ENCODE measurements at regions not wholly inside any gene's neighbourhood (a gene's known extent, or its start where the extent isn't known, plus 50 kb on each side); places are given as distances from the start of the nearest gene placed in this dataset.

DNA sequence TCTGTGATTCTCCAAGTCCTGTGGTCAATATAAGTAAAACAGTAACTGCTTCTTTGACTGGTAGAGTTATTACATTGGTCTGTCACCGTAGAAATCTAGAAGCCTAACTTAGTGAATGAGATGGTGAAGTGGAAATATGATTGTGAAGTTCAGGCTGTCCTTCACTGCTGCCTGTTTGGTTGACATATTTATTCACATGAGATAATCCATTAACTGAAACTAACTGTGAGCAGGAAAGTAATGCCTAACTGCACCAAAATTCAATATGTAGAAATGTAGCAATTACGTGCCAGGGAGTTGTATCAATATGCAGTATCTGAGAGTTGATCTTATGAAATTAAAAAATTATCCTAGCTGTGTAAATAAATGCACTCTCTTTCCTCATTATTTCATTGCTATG, 147.7 kb upstream of the APCDD1 start:
- Histone ChIP-seq H3K36me3 (no peaks in the 10 kb centered on the region), H3K9me3 (no peaks in the 10 kb centered on the region), H3K27ac (no peak overlapping the region), H3K27me3 (no peaks in the 10 kb centered on the region), H3K4me1 (peaks cover 0 to 5% (median 2%) of the 10 kb centered on the region in 4 donors), H3K4me3 (no peak overlapping the region)
- TF ChIP-seq POLR2A (IDR thresholded peaks at IDR 0.05) (no peak), EP300 (IDR thresholded peaks at IDR 0.05) (no peak), CTCF (IDR thresholded peaks at IDR 0.05) (no peak), POLR2AphosphoS5 (IDR thresholded peaks at IDR 0.05) (no peak)
- 91 to 93% methylated on average over 2 of the region's 2 CpGs for WGBS, 2 donors
- ATAC-seq (ENCODE audit: low FRiP score in 2 of 2) (no peak), DNase-seq (no peak)

DNA sequence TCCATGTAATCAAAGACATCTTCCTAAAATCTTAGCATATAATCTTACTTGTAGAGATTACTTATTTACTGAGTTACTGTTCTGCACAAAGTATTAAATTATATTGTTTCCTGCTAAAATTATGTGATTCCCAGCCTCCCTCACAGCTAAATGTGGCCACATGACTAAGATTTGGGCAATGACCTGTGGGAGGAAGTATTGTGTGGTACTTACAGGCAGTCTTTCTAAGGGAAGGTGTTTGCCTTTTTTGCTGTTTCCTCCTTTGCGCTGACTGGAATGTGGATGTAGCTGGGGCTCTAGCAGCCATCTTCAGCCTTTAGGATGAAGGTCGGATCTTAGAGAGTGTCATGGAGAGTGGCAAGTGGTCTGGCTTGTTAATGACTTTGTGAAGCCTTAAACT, 146.3 kb upstream of the APCDD1 start:
- H3K4me3 ChIP-seq: no peak overlapping the region

DNA sequence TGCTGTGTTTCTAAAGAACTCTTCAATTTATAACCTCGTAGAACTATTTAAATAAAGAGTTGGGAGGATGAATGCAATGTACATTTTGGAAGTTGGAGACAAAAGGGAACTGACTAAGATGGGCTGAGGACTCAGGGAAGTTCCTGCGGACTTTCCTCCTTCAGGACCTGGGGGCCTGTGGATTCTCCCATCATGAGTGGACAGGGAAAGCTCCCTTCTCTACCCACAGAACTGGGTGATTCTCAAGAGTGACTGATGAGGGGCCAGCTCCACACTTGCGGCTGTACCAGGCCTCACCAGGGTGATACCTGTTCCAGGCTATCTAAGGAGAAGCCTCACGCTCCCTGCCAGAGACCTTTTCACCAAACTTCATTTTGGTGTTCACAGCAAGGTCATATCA, 143.8 kb upstream of the APCDD1 start:
- Histone ChIP-seq H3K36me3 (no peaks in the 10 kb centered on the region), H3K27me3 (no peaks in the 10 kb centered on the region), H3K27ac (no peak overlapping the region), H3K9me3 (no peaks in the 10 kb centered on the region), H3K4me3 (no peak overlapping the region), H3K4me1 (peaks cover 0 to 4% (median 1%) of the 10 kb centered on the region in 4 donors)
- TF ChIP-seq CTCF (IDR thresholded peaks at IDR 0.05) (no peak), EP300 (IDR thresholded peaks at IDR 0.05) (no peak), POLR2A (IDR thresholded peaks at IDR 0.05) (no peak), POLR2AphosphoS5 (IDR thresholded peaks at IDR 0.05) (no peak)
- DNase-seq (no peak), ATAC-seq (ENCODE audit: low FRiP score in 2 of 2) (no peak)
- 93 to 96% methylated on average over 4 of the region's 4 CpGs for WGBS, 2 donors

More for the DNA sequence above, 146.3 kb upstream of the APCDD1 start:
- DNase-seq: no peak
- Histone ChIP-seq H3K4me1 (peaks cover 0 to 5% (median 2%) of the 10 kb centered on the region in 4 donors), H3K9me3 (no peaks in the 10 kb centered on the region), H3K36me3 (no peaks in the 10 kb centered on the region), H3K27ac (no peak overlapping the region), H3K27me3 (no peaks in the 10 kb centered on the region)
- WGBS, 2 donors: 71 to 75% methylated on average over 2 of the region's 2 CpGs
- no peak for TF ChIP-seq EP300 (IDR thresholded peaks at IDR 0.05)
- TF ChIP-seq POLR2AphosphoS5 (IDR thresholded peaks at IDR 0.05): no peak
- no peak for TF ChIP-seq POLR2A (IDR thresholded peaks at IDR 0.05)
- TF ChIP-seq CTCF (IDR thresholded peaks at IDR 0.05): no peak
- ATAC-seq (ENCODE audit: low FRiP score in 2 of 2): no peak

- Histone ChIP-seq H3K4me1 (peaks cover 0 to 4% (median 2%) of the 10 kb centered on the region in 4 donors), H3K27me3 (no peaks in the 10 kb centered on the region), H3K9me3 (no peaks in the 10 kb centered on the region), H3K4me3 (no peak overlapping the region), H3K36me3 (no peaks in the 10 kb centered on the region), H3K27ac (no peak overlapping the region)
- TF ChIP-seq CTCF (IDR thresholded peaks at IDR 0.05) (no peak), EP300 (IDR thresholded peaks at IDR 0.05) (no peak), POLR2A (IDR thresholded peaks at IDR 0.05) (no peak), POLR2AphosphoS5 (IDR thresholded peaks at IDR 0.05) (no peak)
- WGBS, 2 donors: 84 to 87% methylated on average over 5 of the region's 5 CpGs
- ATAC-seq (ENCODE audit: low FRiP score in 2 of 2): peak in 1 of 2 donors; percentile 24
- DNase-seq: no peak
These were observed 142.0 kb upstream of the APCDD1 start for GRCh38 chr18:10312326-10313015.

DNA sequence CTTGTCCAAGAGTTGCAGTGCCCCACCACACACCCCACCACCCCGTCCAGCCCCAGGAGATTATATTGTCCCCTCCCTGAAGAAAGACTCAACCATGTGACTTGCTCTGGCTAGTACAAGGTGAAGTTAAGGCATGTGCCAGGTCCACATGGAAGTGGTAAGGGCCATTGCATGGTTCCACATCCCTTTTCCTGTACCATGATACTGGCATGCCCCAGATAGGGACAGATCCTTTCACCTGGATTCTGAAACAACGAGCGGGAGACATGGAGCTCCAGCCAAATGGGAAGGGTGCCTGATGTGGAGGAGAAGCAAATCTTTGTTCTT, 141.5 kb upstream of the APCDD1 start:
- Histone ChIP-seq H3K4me3 (no peak overlapping the region), H3K27me3 (no peaks in the 10 kb centered on the region), H3K27ac (no peak overlapping the region), H3K36me3 (no peaks in the 10 kb centered on the region), H3K4me1 (peaks cover 0 to 4% (median 2%) of the 10 kb centered on the region in 4 donors), H3K9me3 (no peaks in the 10 kb centered on the region)
- ATAC-seq (ENCODE audit: low FRiP score in 2 of 2): no peak
- TF ChIP-seq CTCF (IDR thresholded peaks at IDR 0.05) (no peak), POLR2AphosphoS5 (IDR thresholded peaks at IDR 0.05) (no peak), EP300 (IDR thresholded peaks at IDR 0.05) (no peak), POLR2A (IDR thresholded peaks at IDR 0.05) (no peak)
- no peak for DNase-seq
- WGBS, 2 donors: 91 to 95% methylated on average over 3 of the region's 3 CpGs
